OCI-LY3 (cell line): ENCODE measurements at regions not wholly inside any gene's neighbourhood (a gene's known extent, or its start where the extent isn't known, plus 50 kb on each side); places are given as distances from the start of the nearest gene placed in this dataset.

ENCODE experiments used
- EZH2phosphoT487 ChIP-seq: fragments of 200-600 bp; shearing (Covaris generic); IDR thresholded peaks from 2 replicates; pipeline ENCODE4 v1.6.1; 2018; ENCODE audit warnings: antibody characterized with exemption, mixed run types, low read depth
- TF ChIP-seq, protein P1 (sequence below): fragments of 200-600, 300-600 bp; sonication (generic); IDR thresholded peaks from 2 replicates; pipeline ENCODE4 v1.5.1; 2014; ENCODE audit warnings: antibody characterized with exemption, low read length, low read depth

- TF ChIP-seq, protein P1, sequence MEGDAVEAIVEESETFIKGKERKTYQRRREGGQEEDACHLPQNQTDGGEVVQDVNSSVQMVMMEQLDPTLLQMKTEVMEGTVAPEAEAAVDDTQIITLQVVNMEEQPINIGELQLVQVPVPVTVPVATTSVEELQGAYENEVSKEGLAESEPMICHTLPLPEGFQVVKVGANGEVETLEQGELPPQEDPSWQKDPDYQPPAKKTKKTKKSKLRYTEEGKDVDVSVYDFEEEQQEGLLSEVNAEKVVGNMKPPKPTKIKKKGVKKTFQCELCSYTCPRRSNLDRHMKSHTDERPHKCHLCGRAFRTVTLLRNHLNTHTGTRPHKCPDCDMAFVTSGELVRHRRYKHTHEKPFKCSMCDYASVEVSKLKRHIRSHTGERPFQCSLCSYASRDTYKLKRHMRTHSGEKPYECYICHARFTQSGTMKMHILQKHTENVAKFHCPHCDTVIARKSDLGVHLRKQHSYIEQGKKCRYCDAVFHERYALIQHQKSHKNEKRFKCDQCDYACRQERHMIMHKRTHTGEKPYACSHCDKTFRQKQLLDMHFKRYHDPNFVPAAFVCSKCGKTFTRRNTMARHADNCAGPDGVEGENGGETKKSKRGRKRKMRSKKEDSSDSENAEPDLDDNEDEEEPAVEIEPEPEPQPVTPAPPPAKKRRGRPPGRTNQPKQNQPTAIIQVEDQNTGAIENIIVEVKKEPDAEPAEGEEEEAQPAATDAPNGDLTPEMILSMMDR: no peak
- TF ChIP-seq EZH2phosphoT487: no peak
Measured at GRCh38 chr9:89548071-89548638, 50.2 kb upstream of the SEMA4D start.
